Left ventricle myocardium superior (tissue), 1 donor: ENCODE measurements at regions not wholly inside any gene's neighbourhood (a gene's known extent, or its start where the extent isn't known, plus 50 kb on each side); places are given as distances from the start of the nearest gene placed in this dataset.

ENCODE experiments used
- ATAC-seq: fragments of 200-7000 bp; cut with Tn5 transposase; one replicate; pipeline ENCODE4 v1.9.1; 2020; ENCODE audit warnings: mild to moderate bottlenecking, moderate library complexity
- DNase-seq: peaks from one replicate; pipeline ENCODE4 v3.0.0-alpha.2; 2020
- intact Hi-C: fragments of 100-400 bp; cut with micrococcal nuclease; formaldehyde crosslinking; loops from one replicate; pipeline ENCODE4 v1.11.0; 2022
- donor health status: DM: no; HTN: yes; CAD: no; lungs with severe emphysema.

DNA sequence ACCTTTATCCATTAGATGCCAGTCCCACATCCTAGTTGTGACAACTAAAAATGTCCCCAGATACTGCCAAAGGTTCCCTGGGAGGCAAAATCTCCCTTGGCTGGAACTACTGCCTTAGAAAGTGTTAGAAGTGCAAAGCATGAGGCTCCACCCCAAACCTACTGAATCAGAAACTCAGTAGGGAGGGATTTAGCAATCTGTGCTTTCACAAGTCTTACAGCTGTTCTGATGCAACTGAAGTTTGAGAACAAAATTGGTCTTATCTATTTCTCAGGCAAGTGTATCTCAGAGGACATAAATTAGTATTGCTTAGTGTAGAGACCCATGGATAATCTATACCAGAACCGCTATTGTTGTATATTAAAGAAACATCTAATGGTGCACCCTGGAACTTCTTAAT lies 70.2 kb downstream of the CLDN1 start:
- intact Hi-C loops = no loop called here
- peak; percentile 74 for ATAC-seq

DNA sequence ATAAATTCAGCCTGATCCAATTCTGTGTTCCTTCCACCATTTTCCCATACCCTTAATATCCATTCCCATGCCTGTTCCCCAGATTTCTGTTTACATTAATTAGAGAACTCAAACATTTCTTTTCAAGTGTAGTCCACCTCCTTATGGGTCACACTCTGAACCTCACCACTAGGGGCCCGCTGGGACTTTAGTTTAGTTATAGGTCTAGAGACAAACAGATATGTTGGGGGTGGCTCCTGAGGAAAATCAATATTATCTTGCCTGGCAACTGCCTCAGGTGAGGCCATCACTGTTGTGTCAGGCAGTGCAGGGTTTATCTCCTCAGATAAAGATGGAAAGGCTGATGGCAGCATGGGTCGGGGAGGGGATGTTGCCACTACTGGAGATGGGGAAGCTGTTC lies 72.8 kb downstream of the CLDN1 start:
- intact Hi-C loops = no loop called here
- DNase-seq (no peak), ATAC-seq (no peak)

More for the DNA sequence above, 70.2 kb downstream of the CLDN1 start:
- DNase-seq = no peak

DNA sequence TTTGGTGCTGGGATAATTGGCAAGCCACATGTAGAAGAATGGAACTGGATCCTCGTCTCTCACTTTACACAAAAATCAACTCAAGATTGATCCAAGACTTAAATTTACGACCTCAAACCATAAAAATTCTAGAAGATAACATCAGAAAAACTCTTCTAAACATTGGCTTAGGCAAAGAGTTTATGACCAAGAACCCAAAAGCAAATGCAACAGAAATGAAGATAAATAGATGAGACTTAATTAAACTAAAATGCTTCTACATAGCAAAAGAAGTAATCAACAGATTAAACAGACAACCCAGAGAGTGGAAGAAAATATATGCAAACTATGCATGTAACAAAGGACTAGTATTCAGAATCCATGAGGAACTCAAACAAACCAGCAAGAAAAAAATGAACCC lies 80.1 kb downstream of the CLDN1 start:
- intact Hi-C loops = no loop called here
- ATAC-seq = no peak

DNA sequence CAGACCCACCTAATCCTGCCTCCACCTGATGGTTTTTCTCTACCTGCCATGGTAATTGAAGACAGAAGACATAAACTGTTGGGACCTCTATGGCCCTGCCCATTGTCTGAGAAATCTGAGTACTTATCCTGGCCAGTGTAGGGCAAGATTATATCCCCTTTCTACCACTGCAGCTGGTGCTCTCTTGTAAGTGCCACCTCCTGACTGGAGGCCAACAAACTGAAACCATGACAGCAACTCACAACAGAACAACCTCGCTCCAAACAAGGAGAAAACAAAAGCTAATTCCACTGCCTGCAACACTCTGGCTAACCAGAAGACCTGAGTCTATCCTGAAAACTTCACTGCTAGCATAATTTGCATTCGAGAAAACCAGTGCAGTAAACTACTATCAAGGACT lies 82.9 kb downstream of the CLDN1 start:
- no peak for DNase-seq
- intact Hi-C loops = no loop called here
- ATAC-seq = no peak

More for the DNA sequence above, 80.1 kb downstream of the CLDN1 start:
- DNase-seq = no peak

DNA sequence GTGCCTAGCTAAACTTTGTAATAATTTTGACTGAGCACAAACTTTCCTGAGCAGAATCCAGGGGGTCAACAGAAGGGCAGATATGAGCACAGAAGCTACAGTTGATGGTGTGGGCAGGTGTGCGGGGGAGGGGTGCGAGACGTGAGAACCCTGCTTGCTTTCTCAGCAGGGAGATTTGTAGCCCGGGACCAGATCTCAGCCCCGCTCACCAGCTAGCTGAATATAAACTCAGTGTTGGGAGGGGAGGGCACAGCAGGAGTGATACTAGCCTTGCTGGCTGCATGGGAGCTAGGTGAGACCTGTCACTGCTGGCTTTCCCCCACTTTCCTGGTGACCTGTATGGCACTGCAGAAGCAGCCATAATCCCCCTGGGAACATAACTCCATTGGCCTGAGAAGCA lies 83.4 kb downstream of the CLDN1 start:
- DNase-seq = no peak

DNA sequence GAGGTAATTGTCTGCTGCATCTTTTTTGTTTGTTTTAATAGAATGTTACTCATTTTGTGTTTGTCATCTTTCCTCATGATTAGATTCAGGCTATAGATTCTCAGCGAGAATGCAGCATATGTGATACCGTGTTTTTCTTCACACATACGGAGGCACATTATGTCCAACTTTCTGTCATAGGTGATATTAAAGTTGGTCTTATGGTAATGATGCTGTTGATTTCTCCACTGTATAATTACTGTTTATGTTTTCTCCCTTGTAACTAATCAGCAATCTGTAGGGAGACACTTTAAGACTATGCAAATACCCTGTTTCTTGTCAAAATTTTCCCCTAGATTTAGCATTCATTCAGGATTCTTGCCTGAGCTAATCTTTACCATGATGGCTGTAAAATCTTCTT lies 87.6 kb downstream of the CLDN1 start:
- intact Hi-C loops = no loop called here
- no peak for ATAC-seq
- DNase-seq = no peak

More for the DNA sequence above, 83.4 kb downstream of the CLDN1 start:
- no peak for ATAC-seq
- intact Hi-C loops = no loop called here

DNA sequence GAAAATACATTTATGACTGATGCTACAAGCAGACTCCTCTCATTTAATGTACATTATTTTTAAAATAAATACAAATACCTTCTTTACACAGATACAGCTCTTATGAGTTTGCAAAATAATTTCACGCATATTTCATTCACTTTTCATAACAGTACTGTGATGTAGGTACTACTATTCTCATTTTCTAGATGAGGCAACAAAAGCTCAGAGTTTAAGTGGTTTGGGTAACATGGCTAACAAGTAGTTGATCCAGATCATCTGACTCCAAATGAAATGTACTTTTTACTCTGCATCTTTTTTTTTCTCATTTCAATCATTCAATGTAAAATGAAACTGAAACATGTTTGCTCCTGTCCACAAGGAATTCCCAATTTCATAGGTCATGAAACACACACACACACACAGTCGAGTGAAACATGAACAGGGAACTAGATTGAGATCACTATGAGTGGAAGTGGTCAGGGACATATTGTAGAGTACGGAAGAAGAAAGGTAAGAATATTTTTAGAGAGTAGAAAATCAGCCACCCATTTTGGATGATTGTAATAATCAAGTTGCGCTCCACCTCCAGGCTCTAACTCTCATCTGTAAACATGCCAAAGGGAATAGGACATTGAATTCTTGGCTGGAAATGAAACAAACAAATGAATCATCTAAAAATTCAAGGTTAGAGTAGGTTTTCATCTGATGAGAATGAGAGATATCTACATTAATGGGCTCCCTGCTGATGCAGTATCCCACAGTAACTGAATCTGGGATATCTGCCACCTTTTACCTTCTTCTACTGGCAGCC lies 92.4 kb downstream of the CLDN1 start:
- intact Hi-C loops = no loop called here
- no peak for ATAC-seq
- DNase-seq = no peak

DNA sequence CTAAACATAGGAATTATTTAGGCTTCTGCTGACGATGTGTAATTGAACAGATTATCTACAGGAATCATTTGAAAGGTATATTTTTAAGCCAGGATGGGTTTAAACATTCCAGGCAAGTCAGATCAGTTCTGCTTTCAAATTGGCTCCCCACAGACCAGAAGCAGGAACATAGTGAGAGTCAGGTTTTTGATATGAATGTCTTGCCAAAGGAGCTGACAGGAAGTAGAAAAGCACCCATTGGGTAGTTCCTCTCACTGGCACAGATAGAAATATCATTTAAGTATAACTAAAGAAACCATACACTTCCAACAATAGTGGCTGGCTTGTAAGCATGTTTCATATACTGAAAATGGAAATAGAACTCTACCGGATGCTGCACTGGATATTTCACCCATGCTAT lies 95.2 kb downstream of the CLDN1 start:
- intact Hi-C loops = no loop called here

DNA sequence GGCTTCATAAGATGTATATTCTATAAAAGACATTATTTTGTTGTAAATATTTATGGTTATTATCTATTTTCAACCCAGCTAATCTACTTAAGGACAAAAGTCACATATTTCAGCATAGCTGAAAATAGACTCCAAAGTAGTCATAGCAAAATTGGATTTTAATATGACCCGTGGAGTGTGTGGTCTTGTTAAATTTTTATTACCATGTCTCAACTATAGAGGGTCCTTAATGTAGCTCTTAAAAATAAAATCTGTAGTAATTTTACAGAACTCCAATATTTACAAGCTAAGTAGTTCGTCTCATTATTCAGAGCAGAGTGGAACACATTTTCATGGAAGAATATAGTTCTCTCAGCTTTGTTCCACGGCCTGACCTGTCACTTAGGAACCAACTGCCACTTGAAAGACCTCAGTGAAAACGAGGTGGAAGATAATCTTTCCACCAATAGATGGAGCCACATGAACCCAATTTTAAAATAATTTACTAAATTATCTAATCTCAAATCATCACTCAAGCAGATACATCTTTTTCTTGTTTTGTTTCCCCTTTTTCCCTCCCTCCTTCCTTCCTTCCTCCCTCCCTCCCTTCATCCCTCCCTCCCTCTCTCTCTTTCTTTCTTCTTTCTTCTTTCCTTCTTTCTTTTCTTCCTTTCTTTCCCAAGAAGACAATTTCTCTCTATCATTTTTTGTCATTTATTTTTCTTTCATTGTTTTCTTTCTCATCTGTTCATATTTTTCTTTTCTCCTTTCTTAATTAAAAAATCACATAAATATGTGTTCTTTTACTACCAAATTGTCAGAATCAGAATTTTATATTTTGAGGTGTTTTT lies 97.2 kb downstream of the CLDN1 start:
- intact Hi-C loops = no loop called here
- DNase-seq (no peak), ATAC-seq (no peak)

More for the DNA sequence above, 95.2 kb downstream of the CLDN1 start:
- DNase-seq = no peak
- ATAC-seq = no peak

DNA sequence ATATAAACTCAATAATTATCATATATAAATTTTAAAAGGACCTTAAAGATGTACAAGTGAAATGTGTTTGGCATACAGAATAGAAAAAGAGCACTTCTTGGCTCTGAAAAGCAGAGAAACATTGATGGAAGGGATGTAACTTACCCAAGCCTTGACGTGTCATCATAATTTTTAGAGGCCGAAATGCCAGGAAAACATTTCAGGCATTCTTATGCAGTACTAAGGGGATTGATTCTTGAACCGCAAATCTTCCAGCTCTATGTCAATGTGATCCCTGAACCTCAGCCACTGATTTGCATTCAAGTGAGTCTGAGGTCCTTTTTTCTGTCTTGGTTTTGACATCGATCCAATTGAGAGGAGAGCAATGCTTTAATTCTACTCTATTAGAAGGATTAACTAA lies 97.8 kb downstream of the CLDN1 start:
- ATAC-seq = no peak
- intact Hi-C loops = no loop called here
- DNase-seq = no peak

DNA sequence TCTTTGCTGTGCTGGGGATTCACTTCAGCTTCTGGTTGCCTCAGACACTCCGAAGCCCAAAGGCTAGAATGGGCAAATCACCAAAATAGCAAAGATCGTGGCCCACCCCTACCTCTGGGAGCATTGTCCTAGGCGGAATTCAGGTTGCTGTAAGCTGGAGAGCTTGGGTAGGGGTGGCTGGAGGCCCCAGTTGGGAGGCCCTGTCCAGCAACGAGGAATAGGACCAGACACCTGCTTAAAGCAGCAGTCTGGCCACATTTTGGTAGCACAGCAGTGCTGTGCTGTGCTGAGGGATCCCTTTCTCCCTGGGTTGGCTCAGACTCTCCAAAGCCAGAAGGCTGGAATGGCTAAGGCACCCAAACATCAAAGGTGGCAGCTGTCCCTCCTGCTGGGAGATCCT lies 99.3 kb downstream of the CLDN1 start:
- no peak for ATAC-seq
- DNase-seq = no peak
- intact Hi-C loops = no loop called here

DNA sequence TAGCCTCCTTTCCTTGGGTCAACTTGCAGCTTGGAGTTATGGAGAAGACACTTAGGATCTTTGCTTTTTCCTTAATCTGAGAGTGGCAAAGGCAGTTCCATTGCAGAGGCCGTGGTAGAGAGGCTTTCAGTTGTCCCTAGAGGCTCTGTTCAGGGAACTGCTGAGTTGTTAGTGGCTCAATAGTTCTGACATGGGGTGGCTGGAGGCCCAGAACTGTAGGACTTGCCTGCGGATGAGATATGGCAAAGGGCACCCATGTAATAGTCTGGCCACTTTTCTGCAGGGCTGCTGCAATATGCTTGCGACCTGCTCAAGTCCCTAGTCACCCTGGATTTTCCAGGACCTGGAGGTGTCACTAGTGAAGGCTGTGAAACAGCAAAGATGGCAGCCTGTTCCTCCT lies 99.9 kb downstream of the CLDN1 start:
- intact Hi-C loops = no loop called here
- DNase-seq (no peak), ATAC-seq (no peak)

DNA sequence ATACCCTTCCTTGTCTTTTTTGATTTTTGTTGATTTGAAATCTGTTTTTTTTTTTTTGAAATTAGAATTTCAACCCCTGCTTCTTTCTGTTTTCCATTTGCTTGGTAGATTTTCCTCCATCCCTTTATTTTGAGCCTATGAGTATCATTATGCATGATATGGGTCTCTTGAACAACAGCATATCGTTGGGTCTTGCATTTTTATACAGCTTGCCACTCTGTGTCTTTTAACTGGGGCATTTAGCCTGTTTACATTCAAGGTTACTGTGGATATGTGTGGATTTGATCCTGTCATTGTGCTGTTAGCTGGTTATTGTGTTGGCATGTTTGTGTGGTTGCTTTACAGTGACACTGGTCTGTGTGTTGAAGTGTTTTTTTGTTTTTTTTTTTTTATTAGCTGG lies 99.7 kb upstream of the P3H2 start:
- intact Hi-C loops = no loop called here
- DNase-seq (no peak), ATAC-seq (no peak)

DNA sequence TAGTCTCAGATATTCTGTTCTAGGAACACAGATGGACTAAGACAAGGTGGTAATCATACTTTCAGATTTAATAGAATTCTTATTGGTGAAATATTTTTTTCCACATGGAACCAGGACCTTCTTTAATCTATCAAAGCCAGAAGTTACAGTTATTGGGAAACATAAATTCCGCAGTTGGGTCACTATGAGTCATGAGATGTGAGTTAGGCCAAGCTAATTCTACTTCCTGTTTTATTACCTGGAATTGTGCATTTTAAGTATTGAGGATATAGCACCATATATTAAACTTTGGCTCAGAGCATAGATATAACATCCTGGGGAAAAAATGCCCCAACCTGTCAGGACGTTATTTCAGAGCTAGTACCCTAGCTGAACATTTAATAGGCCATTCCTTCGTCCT lies 96.4 kb upstream of the P3H2 start:
- no peak for ATAC-seq
- DNase-seq = no peak
- intact Hi-C loops = no loop called here

DNA sequence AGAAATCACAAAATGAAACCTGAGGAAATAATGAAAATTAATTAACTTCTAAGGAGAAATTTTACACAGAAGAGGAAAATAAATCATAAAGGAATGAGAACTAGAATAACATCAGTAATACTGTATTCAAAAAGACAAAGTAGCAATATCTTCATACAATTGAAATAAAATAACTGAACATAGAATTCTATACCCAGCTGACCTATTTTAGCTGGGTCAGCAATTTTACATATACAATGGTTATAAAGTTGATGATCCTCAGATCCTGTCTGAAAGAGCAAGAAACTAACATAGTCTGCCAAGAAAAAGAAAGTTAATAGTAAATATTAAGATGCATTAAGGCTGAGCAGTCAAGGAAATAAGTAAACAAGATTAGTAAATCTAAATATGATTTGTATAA lies 93.0 kb upstream of the P3H2 start:
- intact Hi-C loops = no loop called here
- ATAC-seq (no peak), DNase-seq (no peak)

DNA sequence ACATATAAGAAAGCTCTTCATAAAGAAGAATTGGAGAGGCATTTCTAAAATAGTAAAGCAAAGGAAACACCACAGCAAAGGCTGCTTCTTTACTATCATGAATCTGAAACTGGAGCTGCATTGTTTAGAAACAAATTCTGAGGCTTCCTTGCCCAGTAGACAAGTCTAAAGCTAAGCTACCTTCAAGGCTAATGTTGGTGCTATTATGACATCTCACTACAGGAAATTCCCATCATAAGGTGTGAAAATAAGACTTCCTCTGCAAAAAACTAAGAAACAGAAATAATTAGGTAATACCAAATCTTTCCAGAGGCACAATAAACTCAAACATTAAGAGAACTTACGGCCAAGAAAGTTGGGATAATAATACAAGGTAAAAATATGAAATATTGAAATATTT lies 89.9 kb upstream of the P3H2 start:
- DNase-seq (no peak), ATAC-seq (no peak)
- intact Hi-C loops = no loop called here

DNA sequence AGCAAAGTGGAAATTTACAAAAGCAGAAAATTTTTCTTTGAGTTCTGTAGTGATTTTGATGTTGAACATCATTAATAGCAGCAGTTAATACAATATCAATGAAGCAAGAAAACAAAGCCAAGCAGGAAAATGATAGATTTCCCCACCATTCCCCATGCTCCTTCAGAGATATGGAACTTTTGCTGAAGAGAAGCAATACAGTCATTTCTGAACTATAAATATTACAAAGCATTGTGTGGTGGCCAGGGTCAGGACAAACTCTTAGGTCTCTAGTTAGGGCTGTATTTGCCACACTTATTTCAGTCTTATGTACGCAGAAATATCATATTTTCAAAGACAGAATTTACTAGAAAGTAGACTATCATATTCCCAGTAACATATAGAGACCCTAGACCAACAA lies 88.8 kb upstream of the P3H2 start:
- intact Hi-C loops = no loop called here
- no peak for DNase-seq
- ATAC-seq = no peak

DNA sequence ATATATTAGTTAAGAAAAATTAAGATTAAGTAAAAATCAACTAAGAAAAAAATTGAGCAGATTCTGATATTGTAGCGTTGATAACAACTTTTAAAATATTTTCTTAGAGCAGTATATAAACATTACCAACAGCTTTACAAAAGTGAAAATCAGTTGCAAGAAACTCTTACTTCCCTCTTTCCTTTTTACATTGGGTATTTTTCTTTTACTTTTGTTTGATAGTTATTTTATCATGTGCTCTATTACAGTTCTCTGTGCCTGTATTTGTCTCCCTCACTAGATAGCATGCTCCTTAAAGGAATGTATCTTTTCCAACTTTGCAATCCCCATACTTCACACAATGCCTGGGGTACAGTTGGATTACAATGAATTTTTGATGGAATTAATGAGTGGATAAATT lies 87.5 kb upstream of the P3H2 start:
- no peak for DNase-seq
- no peak for ATAC-seq
- intact Hi-C loops = no loop called here

DNA sequence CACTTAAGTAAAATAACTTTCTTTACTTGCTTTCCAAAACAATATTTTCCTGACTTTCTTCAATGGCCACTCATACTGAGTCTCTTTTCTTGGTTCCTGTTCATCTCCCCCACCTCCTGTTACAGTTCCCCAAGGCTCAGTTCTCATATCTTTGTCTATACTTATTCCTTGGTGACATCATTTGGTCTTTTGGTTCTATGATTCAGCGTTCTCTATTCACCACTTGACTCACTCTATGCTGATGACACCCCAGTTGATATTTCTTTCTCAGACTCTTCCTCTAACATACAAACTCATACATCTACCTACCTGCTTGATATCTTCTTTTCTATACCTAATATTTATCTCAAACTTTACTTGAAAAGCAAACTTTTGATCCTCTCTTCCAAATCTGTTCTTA lies 85.0 kb upstream of the P3H2 start:
- intact Hi-C loops = no loop called here
- ATAC-seq = no peak

DNA sequence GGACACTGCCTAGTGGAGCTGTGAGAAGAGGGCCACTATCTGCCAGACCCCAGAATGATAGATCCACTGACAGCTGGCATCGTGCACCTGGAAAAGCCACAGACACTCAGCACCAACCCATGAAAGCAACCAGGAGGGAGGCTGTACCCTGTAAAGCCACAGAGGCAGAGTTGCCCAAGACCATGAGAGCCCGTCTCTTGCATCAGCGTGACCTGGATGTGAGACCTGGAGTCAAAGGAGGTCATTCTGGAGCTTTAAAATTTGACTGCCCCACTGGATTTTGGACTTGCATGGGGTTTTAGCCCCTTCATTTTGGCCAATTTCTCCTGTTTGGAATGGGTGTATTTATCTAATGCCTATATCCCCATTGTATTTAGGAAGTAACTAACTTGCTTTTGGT lies 83.5 kb upstream of the P3H2 start:
- ATAC-seq (no peak), DNase-seq (no peak)
- intact Hi-C loops = no loop called here

More for the DNA sequence above, 85.0 kb upstream of the P3H2 start:
- no peak for DNase-seq

DNA sequence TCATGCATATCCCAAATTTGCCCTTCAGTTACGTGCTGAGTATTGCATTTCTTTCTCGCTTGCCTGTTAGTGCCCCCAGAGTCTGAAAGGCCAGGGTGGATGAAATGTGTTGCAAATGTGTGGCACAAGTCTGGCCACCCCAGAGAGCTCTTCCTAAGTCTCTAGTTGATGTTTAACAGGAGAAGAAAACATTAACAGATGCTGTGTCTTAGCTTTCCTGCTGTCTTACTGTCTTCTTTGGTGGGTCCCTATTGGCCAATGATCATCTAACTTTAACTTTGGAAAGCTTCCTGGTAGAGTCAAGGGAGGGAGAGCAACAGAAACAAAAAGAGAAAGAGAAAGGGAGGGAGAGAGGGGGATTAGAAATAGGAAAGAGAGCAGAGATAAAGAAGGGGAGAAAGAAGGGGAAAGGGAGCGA lies 76.7 kb upstream of the P3H2 start:
- intact Hi-C loops = no loop called here
- no peak for ATAC-seq
- DNase-seq = no peak
